ENCODE measurements at regions not wholly inside any gene's neighbourhood (a gene's known extent, or its start where the extent isn't known, plus 50 kb on each side); places are given as distances from the start of the nearest gene placed in this dataset.

GRCh38 chr15:62826561-62826960, 216.0 kb upstream of the TPM1 start:
- TF ChIP-seq CTCF (conservative IDR thresholded peaks at IDR 0.05; ENCODE audit: low read depth, low read length) (no peak), EZH2 (IDR thresholded peaks at IDR 0.05; ENCODE audit: borderline replicate concordance, low read depth, low read length, poor library complexity, severe bottlenecking) (no peak)

Data from A673 (cell line).